ENCODE measurements at regions not wholly inside any gene's neighbourhood (a gene's known extent, or its start where the extent isn't known, plus 50 kb on each side); places are given as distances from the start of the nearest gene placed in this dataset.

- ChIA-PET CTCF (no interaction called here), POLR2A (no interaction called here)
- Mint-ChIP-seq H3K4me1 (ENCODE audit: low read depth, unreplicated experiment) (no peaks in the 10 kb centered on the region), H3K4me3 (ENCODE audit: unreplicated experiment) (no peak overlapping the region), H3K36me3 (ENCODE audit: insufficient read depth, unreplicated experiment) (no peaks in the 10 kb centered on the region), H3K9me3 (ENCODE audit: unreplicated experiment) (no peaks in the 10 kb centered on the region), H3K27ac (ENCODE audit: unreplicated experiment) (no peak overlapping the region), H3K27me3 (ENCODE audit: insufficient read depth, unreplicated experiment) (no peaks in the 10 kb centered on the region)
- Histone ChIP-seq H3K4me3 (ENCODE audit: low read depth, low read length) (no peak overlapping the region), H3K9me3 (no peaks in the 10 kb centered on the region), H3K36me3 (ENCODE audit: control insufficient read depth, insufficient read depth, low read length) (no peaks in the 10 kb centered on the region), H3K27me3 (replicated peaks; ENCODE audit: control insufficient read depth, insufficient read depth, low read length) (no peaks in the 10 kb centered on the region), H3K4me1 (no peaks in the 10 kb centered on the region)
- intact Hi-C loops (cut with micrococcal nuclease; ENCODE audit: unreplicated experiment): no loop called here
- no peak for DNase-seq
- no peak for TF ChIP-seq CTCF (IDR thresholded peaks at IDR 0.05; ENCODE audit: insufficient read depth in 1 of 2, low read depth in 1 of 2, low read length in 1 of 2, severe bottlenecking in 1 of 2, unreplicated experiment in 1 of 2)
- BruUV-seq (replicated peaks): no TSS peak
Measured at GRCh38 chr14:83558946-83559345, 1971.0 kb upstream of the FLRT2 start.

GRCh38 chr14:83559721-83560120 is 1970.2 kb upstream of the FLRT2 start:
- H3K36me3 Mint-ChIP-seq (ENCODE audit: insufficient read depth, unreplicated experiment): no peaks in the 10 kb centered on the region
- H3K36me3 ChIP-seq (ENCODE audit: control insufficient read depth, insufficient read depth, low read length): no peaks in the 10 kb centered on the region
- H3K4me3 ChIP-seq (ENCODE audit: low read depth, low read length): no peak overlapping the region
- H3K9me3 ChIP-seq: no peaks in the 10 kb centered on the region
- DNase-seq: no peak
- CTCF ChIA-PET: no interaction called here
- H3K4me1 Mint-ChIP-seq (ENCODE audit: low read depth, unreplicated experiment): no peaks in the 10 kb centered on the region
- POLR2A ChIA-PET: no interaction called here
- intact Hi-C loops (cut with micrococcal nuclease; ENCODE audit: unreplicated experiment): no loop called here
- BruUV-seq (replicated peaks): no TSS peak
- H3K9me3 Mint-ChIP-seq (ENCODE audit: unreplicated experiment): no peaks in the 10 kb centered on the region
- H3K27me3 Mint-ChIP-seq (ENCODE audit: insufficient read depth, unreplicated experiment): no peaks in the 10 kb centered on the region
- H3K27ac Mint-ChIP-seq (ENCODE audit: unreplicated experiment): no peak overlapping the region
- no peak for TF ChIP-seq CTCF (IDR thresholded peaks at IDR 0.05; ENCODE audit: insufficient read depth in 1 of 2, low read depth in 1 of 2, low read length in 1 of 2, severe bottlenecking in 1 of 2, unreplicated experiment in 1 of 2)
- no peaks in the 10 kb centered on the region for H3K4me1 ChIP-seq
- no peaks in the 10 kb centered on the region for H3K27me3 ChIP-seq (replicated peaks; ENCODE audit: control insufficient read depth, insufficient read depth, low read length)
- no peak overlapping the region for H3K4me3 Mint-ChIP-seq (ENCODE audit: unreplicated experiment)

GRCh38 chr14:83561261-83561660 is 1968.7 kb upstream of the FLRT2 start:
- H3K36me3 ChIP-seq (ENCODE audit: control insufficient read depth, insufficient read depth, low read length): no peaks in the 10 kb centered on the region
- no peaks in the 10 kb centered on the region for H3K4me1 ChIP-seq
- H3K9me3 ChIP-seq: no peaks in the 10 kb centered on the region
- BruUV-seq (replicated peaks): no TSS peak
- no peaks in the 10 kb centered on the region for H3K9me3 Mint-ChIP-seq (ENCODE audit: unreplicated experiment)
- no peaks in the 10 kb centered on the region for H3K27me3 ChIP-seq (replicated peaks; ENCODE audit: control insufficient read depth, insufficient read depth, low read length)
- intact Hi-C loops (cut with micrococcal nuclease; ENCODE audit: unreplicated experiment): no loop called here
- ChIA-PET POLR2A (no interaction called here), CTCF (no interaction called here)
- no peaks in the 10 kb centered on the region for H3K36me3 Mint-ChIP-seq (ENCODE audit: insufficient read depth, unreplicated experiment)
- no peak for TF ChIP-seq CTCF (IDR thresholded peaks at IDR 0.05; ENCODE audit: insufficient read depth in 1 of 2, low read depth in 1 of 2, low read length in 1 of 2, severe bottlenecking in 1 of 2, unreplicated experiment in 1 of 2)
- no peaks in the 10 kb centered on the region for H3K27me3 Mint-ChIP-seq (ENCODE audit: insufficient read depth, unreplicated experiment)
- H3K4me3 ChIP-seq (ENCODE audit: low read depth, low read length): no peak overlapping the region
- DNase-seq: no peak
- no peaks in the 10 kb centered on the region for H3K4me1 Mint-ChIP-seq (ENCODE audit: low read depth, unreplicated experiment)
- no peak overlapping the region for H3K4me3 Mint-ChIP-seq (ENCODE audit: unreplicated experiment)
- no peak overlapping the region for H3K27ac Mint-ChIP-seq (ENCODE audit: unreplicated experiment)

All from Caco-2 (cell line).